NCI-H187 (cell line): ENCODE measurements at regions not wholly inside any gene's neighbourhood (a gene's known extent, or its start where the extent isn't known, plus 50 kb on each side); places are given as distances from the start of the nearest gene placed in this dataset.

ENCODE experiments used
- DNase-seq, 2 experiments: peaks; one replicate each; lab custom pipeline; 2025; lab: John Stamatoyannopoulos, UW

GRCh38 chr2:129748653-129749052, 230.8 kb upstream of the RAB6C start:
- peak in 1 of 2 experiments; percentile 15 for DNase-seq

GRCh38 chr2:129751409-129751808, 228.1 kb upstream of the RAB6C start:
- no peak for DNase-seq

- DNase-seq = no peak
Observed at GRCh38 chr2:129752176-129752575, 227.3 kb upstream of the RAB6C start.

- DNase-seq = no peak
Observed at GRCh38 chr2:129752686-129753085, 226.8 kb upstream of the RAB6C start.

DNA sequence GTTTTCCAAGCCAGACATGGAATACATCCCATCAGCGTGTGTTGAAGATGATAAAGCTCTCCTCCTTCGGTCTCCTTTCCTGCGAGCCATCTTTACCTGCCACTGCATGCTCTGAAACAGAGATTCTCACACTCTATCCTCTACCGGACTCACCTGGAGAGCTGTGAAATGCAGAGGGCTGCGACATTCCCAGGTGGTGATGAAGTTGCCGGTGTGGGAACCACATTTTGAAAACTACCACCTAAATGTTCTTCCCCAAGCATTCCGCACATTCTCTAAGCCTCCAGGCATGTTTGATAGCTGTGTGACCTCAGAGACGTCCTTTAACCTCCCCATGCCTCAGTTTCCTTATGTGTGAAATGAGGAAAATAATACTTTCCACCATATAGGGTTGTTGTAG, 226.2 kb upstream of the RAB6C start:
- no peak for DNase-seq

- DNase-seq = no peak
Observed at GRCh38 chr2:129754421-129754820, 225.0 kb upstream of the RAB6C start.

- DNase-seq = no peak
Observed at GRCh38 chr2:129754831-129755230, 224.6 kb upstream of the RAB6C start.

GRCh38 chr2:129755786-129756185, 223.7 kb upstream of the RAB6C start:
- peak in 1 of 2 experiments; percentile 2 for DNase-seq

GRCh38 chr2:129756276-129756675, 223.2 kb upstream of the RAB6C start:
- no peak for DNase-seq

DNA sequence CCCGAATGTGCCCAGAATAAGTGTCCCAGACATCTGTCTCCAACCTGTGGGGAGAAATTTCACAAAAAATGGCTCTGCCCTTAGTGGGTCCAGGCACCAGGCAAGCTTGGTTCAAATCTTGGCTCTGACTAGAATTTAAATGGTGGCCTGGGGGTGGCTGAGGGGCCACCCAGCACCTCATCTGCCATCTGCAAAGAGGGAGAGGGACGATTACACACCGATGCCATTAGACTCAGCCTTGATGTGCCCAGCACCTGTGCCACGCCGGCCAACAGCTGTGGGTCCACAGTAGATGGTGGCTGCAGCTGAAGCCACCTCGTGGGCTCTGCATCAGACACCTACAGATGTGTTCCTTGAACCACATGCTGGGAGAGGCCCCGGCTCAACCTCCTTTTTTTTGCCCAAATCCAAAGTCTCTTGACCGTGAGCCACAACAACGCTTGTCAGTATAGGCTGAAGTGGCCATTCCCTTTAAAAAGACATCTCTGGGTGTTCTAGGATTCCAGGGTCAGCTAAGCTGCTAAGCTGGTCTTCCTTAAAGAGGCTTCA, 222.0 kb upstream of the RAB6C start:
- DNase-seq = no peak

GRCh38 chr2:129757915-129758783, 221.3 kb upstream of the RAB6C start:
- no peak for DNase-seq

- DNase-seq = no peak
Observed at GRCh38 chr2:129758784-129759471, 220.5 kb upstream of the RAB6C start.

DNA sequence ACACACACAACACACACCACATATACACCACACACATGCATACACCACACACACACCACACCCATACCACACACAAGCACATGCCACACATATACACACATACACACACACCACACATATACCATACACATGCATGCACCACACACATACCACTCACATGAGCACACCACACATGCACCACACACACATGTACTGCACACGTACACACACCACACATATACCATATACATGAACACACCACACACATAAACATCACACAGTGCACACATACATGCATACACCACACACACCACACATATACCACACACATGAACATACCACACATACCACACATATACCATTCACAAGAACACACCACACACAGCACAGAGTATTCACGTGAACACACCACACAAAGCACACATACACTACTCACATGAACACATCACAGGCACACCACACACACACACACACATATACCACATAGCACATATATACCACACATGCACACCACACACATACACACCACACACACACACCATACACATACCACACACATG, 219.9 kb upstream of the RAB6C start:
- no peak for DNase-seq

DNA sequence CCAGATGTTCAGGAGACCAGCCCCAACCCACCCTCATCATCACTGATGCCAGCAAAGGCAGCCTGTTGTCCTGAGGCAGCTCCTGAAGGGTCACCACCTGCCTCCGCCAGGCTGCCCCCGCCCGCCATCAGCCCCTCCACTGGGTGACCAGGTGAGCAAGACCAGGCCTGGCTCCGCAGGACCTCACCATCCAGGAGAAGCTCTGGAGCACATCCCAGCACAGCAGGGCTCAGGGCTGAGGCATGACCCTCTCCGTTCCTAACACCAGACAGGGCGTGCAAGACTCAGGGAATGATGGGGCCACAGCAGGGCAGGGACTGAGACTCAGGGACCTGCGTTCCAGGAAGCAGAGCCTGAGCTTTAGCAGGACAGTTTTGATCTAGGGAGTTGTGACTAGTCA, 218.8 kb upstream of the RAB6C start:
- no peak for DNase-seq

DNA sequence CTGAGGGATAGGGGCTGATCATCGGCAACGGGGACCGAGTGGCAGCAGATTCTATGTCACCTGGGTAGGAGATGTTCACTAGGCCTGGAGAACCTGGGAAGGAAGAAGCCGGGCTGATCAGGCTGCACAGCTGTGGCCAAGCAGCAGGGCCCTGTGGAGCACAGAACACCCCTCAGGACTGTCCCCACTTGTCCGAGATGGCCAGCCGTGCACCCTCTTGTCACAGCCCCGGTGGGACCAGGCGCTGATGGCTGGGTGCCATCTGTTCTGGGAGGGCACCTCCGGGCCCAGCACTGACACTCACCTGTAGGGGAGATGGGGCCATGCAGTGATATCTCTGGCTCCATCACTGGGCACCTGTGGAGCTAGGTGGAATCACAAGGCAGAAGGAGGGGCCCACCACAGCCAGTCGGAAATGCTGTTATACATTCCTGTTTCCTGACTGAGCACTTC, 217.9 kb upstream of the RAB6C start:
- DNase-seq = no peak

DNA sequence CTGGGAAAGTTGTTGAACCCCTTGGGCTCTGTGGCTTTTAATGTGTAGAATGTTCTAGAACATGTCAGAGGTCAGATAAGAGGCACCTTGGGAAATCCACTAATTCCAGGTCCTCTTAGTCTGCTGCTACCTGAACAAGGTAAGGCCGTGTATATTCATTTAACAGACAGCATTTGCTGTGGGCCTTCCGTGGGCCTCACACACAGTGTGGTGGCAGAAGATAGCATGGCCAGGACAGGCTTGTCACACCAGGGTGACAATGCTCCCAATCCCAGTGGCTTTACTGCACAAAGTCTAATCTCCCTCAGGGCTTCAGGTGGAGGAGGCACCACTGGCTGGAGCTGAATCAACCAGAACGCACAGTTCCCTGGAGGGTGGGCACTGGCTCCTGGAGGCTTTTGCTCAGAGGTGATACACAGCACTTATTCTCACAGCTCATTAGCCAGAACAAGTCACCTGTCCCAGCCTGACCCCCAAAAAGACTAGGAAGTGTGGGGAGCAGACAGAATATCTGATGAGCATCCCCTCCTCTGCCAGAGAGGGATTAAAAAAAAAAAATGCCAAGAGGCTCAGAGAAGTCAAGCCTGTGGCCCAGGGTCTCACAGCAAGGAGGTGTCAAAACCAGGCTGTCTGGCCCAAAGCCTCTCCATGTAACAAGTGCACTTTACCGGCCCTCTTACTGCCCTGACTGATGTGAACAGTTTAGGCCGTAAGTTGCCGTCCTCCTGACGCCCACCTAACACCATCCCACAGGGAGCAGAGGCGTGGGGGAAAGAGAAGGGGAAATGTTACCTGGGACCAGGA, 216.9 kb upstream of the RAB6C start:
- no peak for DNase-seq

GRCh38 chr2:129763190-129763846, 216.1 kb upstream of the RAB6C start:
- DNase-seq = no peak

DNA sequence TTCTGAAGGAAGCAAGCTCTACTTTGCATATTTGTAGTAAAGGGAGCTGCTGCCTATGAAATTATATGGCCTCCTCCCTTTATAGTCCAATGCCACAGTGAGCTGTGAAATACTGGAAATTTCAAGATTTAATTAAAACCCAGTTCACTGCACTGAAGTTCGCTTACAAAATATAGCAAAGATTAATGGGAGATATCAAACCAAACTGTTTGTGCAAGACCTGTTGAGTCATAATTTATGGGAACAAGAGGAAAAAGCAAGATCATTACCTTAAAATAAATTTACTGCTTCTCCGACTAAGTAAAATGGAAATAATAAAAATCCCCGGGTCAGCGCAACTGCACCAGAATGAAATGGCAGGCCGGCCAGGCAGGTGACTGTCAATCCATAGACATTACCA, 215.5 kb upstream of the RAB6C start:
- no peak for DNase-seq

GRCh38 chr2:129764376-129765325, 214.8 kb upstream of the RAB6C start:
- no peak for DNase-seq

- DNase-seq = no peak
Observed at GRCh38 chr2:129765326-129765677, 214.2 kb upstream of the RAB6C start.
